Kidney tubule cell (primary cell): ENCODE measurements at regions not wholly inside any gene's neighbourhood (a gene's known extent, or its start where the extent isn't known, plus 50 kb on each side); places are given as distances from the start of the nearest gene placed in this dataset.

Source experiments
- DNase-seq: peaks from one replicate; pipeline ENCODE4 v3.0.0-alpha.2; 2018; ENCODE audit warnings: low spot score

DNA sequence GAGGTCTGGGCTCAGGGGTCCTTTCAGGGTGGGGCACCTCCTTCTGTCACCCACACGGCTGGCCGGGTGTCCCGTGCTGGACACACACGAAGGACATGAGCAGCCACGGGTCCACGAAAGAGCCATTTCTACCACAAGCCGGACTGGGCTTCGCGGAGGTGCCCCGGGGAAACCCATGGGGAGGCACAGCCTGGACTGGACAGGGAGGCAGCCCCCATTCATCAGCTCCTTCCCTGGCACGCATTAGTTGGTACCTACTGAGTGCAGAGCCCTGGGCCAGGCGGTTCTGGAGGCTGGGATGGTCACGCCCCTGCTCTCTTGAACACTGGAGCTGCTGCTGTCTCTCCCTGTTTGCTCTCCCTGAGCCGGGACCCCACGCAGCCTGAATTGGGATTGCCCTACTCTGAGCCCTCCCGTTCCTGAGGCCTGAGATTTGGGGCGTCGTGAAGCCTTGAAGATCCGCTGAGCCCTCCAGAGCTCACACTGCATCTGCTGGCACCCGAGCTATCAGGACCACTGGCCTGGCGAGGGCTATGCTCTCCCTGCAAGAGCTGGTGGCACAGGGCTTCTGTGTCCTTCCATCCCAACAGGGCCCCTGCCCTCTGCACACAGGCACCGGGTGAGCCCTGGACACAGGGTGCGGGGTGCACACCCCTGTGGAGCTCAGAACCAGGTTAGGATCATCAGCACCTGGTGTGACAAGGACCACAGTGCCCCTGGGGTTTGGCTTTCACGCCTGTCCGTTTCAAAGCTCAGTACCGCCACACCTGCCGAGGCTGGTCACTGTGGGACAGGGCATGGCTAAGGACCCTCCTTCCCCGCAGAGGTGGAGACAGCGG is 84.6 kb downstream of the MYEOV start:
- no peak for DNase-seq

DNA sequence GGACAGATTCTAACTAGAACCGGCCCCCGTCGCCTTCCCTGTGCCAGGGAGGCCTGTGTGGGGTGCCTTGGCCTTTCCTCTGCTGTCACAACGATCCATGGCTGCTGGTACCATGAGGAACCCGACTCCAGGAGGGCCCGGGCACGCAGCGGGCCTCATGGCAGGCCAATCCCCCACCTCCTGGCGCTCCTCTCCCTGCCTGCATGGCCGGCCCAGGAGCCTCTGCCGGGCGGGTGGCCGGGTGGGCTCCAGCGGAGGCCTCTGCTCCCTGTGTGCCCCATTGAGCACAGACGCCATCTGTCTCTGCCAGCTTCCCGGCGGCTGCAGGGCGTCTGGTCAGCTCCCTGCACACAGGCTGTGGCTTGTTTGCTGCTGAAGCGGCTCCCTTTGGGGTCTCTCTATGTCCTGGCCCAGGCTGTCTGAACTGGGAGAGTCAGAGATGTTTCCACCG is 86.5 kb downstream of the MYEOV start:
- no peak for DNase-seq

GRCh38 chr11:69380921-69381581 is 87.1 kb downstream of the MYEOV start:
- DNase-seq = no peak

DNA sequence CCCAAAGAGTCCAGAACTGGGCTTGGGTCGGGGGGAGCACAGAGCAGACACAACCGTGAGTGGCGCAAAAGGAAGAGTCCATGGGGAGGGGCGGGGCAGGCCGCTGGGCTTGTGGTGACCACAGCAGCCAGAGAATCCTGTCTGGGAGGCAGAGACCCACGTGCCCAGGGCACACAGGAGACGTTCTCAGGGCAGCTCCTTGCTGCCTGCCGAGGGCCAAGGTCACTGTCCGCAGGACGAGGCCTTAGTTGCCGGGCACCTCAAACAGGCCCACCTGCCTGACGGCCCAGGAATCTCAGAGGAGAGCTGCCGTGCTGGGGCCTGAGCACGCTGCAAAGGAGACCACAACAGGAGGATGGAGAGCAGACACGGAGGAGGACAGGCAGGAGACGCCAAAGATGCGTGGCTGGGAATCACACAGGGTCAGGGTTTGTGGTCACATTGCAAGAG is 87.8 kb downstream of the MYEOV start:
- no peak for DNase-seq

- no peak for DNase-seq
Observed at GRCh38 chr11:69382131-69383128, 88.5 kb downstream of the MYEOV start.

DNA sequence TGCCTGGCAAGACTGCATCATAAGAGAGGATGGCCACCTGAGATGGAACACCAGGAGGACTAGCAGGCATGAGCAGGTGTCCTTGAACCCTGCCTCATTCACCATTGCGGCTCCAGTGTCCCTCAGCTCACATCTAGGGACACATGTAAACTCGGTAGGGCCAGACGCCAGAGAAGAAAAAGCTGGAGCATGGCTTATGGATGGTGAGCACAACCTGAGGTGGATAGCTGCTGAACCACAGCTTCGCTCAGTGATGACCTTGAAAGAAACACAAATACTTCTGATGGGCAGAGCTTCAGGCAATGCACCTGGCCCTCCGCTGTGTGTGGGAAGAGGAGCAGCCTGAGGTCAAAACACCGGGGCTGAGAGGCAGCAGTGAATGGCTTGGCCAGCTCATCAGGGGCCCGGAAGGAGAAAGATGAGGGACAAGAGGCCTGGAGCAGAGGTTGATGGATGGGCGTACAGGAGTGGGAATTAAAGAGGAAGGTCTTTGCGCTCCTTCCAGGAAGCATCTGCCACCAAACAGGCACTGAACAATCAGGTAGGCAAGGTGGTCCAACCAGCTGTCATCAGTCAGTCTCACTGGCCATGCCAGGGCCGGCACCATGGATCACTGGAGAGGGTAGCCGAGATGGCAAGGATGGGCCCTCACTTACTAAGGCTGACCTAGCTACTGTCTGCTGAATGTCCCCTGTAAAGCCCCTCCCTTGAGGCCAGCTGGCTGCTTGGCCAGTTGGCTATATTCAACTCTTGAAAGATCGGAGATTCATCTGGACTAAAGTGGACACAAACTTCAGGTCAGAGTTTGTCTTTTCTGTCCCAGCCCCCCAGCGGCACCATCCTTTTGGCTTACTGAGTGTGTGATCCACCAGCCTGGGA is 89.7 kb downstream of the MYEOV start:
- no peak for DNase-seq

GRCh38 chr11:69384251-69385143 is 90.5 kb downstream of the MYEOV start:
- no peak for DNase-seq

DNA sequence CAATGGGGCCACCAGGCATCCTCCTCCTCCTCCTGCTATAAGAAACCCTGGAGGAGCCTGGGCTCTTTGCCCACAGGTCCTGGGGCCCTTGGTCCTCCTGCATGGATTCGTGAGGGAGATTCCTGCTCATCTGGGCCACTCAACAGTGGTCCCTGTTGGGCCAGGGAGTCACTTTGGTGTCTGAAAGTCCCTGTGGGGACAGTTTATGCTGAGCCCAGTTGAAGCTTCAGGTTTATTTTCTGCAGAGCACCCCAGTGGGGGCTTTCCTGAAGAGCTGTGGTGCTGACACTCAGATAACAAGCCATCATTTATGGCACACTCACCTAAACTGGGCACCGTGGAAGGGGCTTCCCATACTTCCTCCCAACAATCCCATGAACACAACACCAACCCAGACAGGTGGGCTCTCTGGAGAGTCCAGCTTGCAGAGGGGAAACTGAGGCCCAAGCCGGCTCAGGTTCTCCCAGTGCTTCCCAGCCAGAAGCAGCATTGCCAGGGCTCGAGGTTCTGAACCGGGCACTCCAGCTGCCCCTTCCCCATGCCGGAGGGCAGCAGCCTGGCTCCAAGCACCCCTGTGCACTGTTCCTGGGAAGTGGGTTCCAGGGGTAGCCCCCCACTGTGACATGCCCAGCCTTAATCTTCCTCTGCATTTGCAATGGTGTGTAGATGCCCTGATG is 91.3 kb downstream of the MYEOV start:
- DNase-seq = no peak

GRCh38 chr11:69385832-69386427 is 92.0 kb downstream of the MYEOV start:
- no peak for DNase-seq

GRCh38 chr11:69386594-69387408 is 92.8 kb downstream of the MYEOV start:
- no peak for DNase-seq

DNA sequence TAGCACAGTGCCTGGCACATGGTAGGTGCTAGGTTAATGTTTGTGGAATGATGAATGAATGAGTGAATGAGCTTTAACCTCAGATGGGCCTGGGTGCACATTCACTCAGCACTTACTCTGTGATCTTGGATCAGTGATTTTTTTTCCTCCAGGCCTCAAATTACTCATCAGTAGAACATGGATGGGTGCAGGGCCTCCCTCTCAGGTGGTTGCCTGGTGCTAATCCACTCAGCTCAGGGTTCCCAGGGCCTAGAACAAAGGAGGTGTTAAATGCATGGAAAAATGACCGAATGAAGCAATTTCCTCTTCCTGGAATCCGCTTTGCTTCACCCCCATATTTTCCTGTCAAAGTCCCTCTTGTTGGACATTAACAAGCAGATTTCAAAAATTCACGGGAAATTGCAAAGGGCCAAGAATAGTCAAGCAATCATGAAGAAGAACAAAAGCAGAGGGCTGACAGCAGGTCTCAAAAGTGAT is 93.5 kb downstream of the MYEOV start:
- peak; percentile 82 for DNase-seq

DNA sequence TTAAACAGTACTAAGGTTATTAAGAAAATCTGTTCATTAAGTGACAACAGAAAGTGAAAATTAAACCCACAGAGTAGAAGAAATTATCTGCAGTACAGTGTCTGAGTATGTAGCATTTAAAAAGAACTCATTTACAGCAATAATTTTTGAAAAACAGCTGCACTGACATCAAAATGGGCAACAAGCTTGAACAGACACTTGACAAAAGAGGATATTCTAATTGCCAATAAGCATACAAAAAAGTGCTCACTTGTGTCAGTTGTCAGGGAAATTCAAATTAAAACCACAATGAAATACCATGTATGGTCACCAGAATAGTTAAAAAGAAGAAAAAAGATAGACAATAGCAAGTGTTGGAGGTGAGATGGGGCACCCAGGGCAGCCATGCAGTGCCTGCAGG is 93.3 kb upstream of the LINC01488 start:
- no peak for DNase-seq

DNA sequence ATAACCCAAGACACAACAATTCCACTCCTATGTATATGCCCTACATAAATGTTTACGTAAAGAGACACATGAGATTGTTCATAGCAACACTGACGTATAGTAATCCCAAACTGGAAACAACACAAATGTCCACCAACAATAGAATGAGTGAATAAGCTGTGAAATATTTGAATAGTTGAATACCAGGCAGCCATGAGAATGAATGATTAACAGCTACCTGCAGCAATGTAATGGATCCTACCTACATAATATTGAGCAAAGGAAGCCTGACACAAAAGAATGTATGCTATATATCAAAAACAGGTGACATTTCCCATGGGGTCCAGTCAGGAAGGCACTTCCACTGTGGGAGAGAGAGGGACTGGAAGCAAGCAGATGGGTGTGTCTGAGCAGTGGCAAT is 92.8 kb upstream of the LINC01488 start:
- peak; percentile 94 for DNase-seq

GRCh38 chr11:69390561-69390960 is 90.9 kb upstream of the LINC01488 start:
- DNase-seq = no peak

- DNase-seq = no peak
Observed at GRCh38 chr11:69391192-69392103, 90.0 kb upstream of the LINC01488 start.

DNA sequence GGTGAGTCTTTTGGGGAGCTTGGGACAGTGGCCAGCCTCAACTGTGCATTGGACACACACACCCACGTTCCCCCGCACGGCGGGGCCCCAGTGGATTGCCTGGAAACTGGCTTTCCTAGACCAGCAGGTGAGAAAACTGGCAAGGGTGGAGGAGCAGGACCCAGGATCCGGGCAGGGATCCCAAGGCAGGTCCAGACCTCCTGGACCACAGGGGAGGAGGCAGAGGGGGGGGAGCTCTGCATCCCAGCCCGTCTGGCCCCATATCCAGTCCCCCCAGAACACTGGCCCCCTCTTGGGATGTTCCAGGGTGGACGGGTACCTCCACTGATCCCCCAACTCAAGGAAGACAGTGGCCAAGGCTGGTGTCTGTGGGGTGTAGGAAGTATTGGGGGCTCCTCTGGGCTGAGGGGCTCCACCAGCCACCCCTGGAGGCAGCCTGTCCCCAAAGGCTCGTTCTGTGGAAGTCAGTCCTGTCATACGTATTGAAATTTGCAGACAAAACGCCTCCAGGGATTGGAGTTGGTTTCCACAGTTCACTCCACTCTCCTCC is 89.3 kb upstream of the LINC01488 start:
- DNase-seq = no peak
